Liver (tissue), 8 donors: ENCODE measurements at regions not wholly inside any gene's neighbourhood (a gene's known extent, or its start where the extent isn't known, plus 50 kb on each side); places are given as distances from the start of the nearest gene placed in this dataset.

Source experiments
- DNase-seq: peaks from one replicate; pipeline ENCODE4 v3.0.0-alpha.2; 2017; ENCODE audit warnings: low spot score
- H3K27ac ChIP-seq, 2 donors: one replicate each; pipeline ENCODE4 v1.7.0; 2013; ENCODE audit warnings: inconsistent platforms in 2 of 2, low read length in 2 of 2, control low read depth in 1 of 2, low read depth in 1 of 2, mild to moderate bottlenecking in 1 of 2
- H3K27me3 ChIP-seq, 4 donors: one replicate each; pipeline versions ENCODE4 v1.6.1 to v1.7.0; 2013; ENCODE audit warnings: low read length in 3 of 4, inconsistent platforms in 1 of 4, mild to moderate bottlenecking in 1 of 4, moderate library complexity in 1 of 4; ENCODE audit not compliant: control insufficient read depth in 4 of 4, insufficient read depth in 4 of 4
- H3K36me3 ChIP-seq, 4 donors: one replicate each; pipeline versions ENCODE4 v1.6.1 to v1.7.0; 2013; ENCODE audit warnings: low read length in 3 of 4, mild to moderate bottlenecking in 3 of 4, low read depth in 1 of 4, moderate library complexity in 1 of 4; ENCODE audit not compliant: control insufficient read depth in 4 of 4, insufficient read depth in 3 of 4
- H3K4me1 ChIP-seq, 4 donors: one replicate each; pipeline versions ENCODE4 v1.6.1 to v1.7.0; 2013; ENCODE audit warnings: low read length in 3 of 4, mild to moderate bottlenecking in 3 of 4, moderate library complexity in 1 of 4; ENCODE audit not compliant: control insufficient read depth in 4 of 4, insufficient read depth in 4 of 4
- H3K4me3 ChIP-seq, 3 donors: one replicate each; pipeline versions ENCODE4 v1.6.1 to v1.7.0; 2013; ENCODE audit warnings: low read length in 3 of 3, control low read depth in 1 of 3, low read depth in 1 of 3, mild to moderate bottlenecking in 1 of 3
- H3K9ac ChIP-seq, 2 donors: one replicate each; pipeline ENCODE4 v1.7.0; 2013; ENCODE audit warnings: low read length in 2 of 2, mild to moderate bottlenecking in 2 of 2, moderate library complexity in 2 of 2, control low read depth in 1 of 2, low read depth in 1 of 2
- H3K9me3 ChIP-seq, 4 donors: one replicate each; pipeline versions ENCODE4 v1.6.1 to v1.7.0; 2013; ENCODE audit warnings: low read length in 3 of 4; ENCODE audit not compliant: control insufficient read depth in 4 of 4
- CTCF ChIP-seq: fragments of 150-350 bp; IDR thresholded peaks from 2 replicates; pipeline ENCODE4 v1.5.1; 2017; ENCODE audit warnings: improper control_type of control experiment, low read depth, low read length; ENCODE audit not compliant: missing input control
- EGR1 ChIP-seq, 2 donors: IDR thresholded peaks; 2 replicates each; pipeline ENCODE4 v1.6.1; 2016 to 2018; ENCODE audit warnings: antibody characterized with exemption in 2 of 2, low read depth in 2 of 2
- FOXA1 ChIP-seq: IDR thresholded peaks from 2 replicates; pipeline ENCODE4 v1.6.1; 2016; ENCODE audit warnings: antibody characterized with exemption
- FOXA2 ChIP-seq: IDR thresholded peaks from 2 replicates; pipeline ENCODE4 v1.6.1; 2016; ENCODE audit warnings: antibody characterized with exemption
- GABPA ChIP-seq, 2 donors: IDR thresholded peaks in 1 of 2; conservative IDR thresholded peaks in 1 of 2; 2 replicates each; pipeline ENCODE4 v1.6.1; 2016; ENCODE audit warnings: antibody characterized with exemption in 2 of 2, mild to moderate bottlenecking in 1 of 2, moderate library complexity in 1 of 2
- HNF4A ChIP-seq, 2 donors: conservative IDR thresholded peaks; 2 replicates each; pipeline ENCODE4 v1.6.1; 2016; ENCODE audit warnings: antibody characterized with exemption in 2 of 2, mild to moderate bottlenecking in 2 of 2
- JUND ChIP-seq, 2 donors: IDR thresholded peaks; 2 replicates each; pipeline ENCODE4 v1.6.1; 2016; ENCODE audit warnings: antibody characterized with exemption in 2 of 2
- MAX ChIP-seq: IDR thresholded peaks from 2 replicates; pipeline ENCODE4 v1.6.1; 2016; ENCODE audit warnings: antibody characterized with exemption
- NR2F2 ChIP-seq: IDR thresholded peaks from 2 replicates; pipeline ENCODE4 v1.6.1; 2016; ENCODE audit warnings: antibody characterized with exemption
- RAD21 ChIP-seq, 2 donors: IDR thresholded peaks; 2 replicates each; pipeline ENCODE4 v1.6.1; 2016; ENCODE audit warnings: antibody characterized with exemption in 2 of 2, mild to moderate bottlenecking in 2 of 2
- REST ChIP-seq: IDR thresholded peaks from 2 replicates; pipeline ENCODE4 v1.6.1; 2016; ENCODE audit warnings: antibody characterized with exemption, mild to moderate bottlenecking
- RXRA ChIP-seq, 2 donors: IDR thresholded peaks; 2 replicates each; pipeline ENCODE4 v1.6.1; 2017 to 2018; ENCODE audit warnings: antibody characterized with exemption in 2 of 2, mild to moderate bottlenecking in 1 of 2
- SP1 ChIP-seq: IDR thresholded peaks from 2 replicates; pipeline ENCODE4 v1.6.1; 2018; ENCODE audit warnings: antibody characterized with exemption, mild to moderate bottlenecking
- TAF1 ChIP-seq: conservative IDR thresholded peaks from 2 replicates; pipeline ENCODE4 v1.6.1; 2016; ENCODE audit warnings: antibody characterized with exemption, mild to moderate bottlenecking
- YY1 ChIP-seq: IDR thresholded peaks from 2 replicates; pipeline ENCODE4 v1.6.1; 2016; ENCODE audit warnings: antibody characterized with exemption, mild to moderate bottlenecking
- WGBS: extraction: QIAGEN DNeasy Blood & Tissue Kit; methylation state at CpG from one replicate; pipeline ENCODE4 v1.1.7; 2013; 5-methylcytosine and 5-hydroxymethylcytosine counted together
- donor health status: healthy.
- donor health status: healthy.
- donor health status: healthy.
- donor health status: healthy.
- donor health status: healthy.

GRCh38 chr2:236916651-236917050 is 169.0 kb upstream of the COPS8 start:
- H3K36me3 ChIP-seq: no peaks in the 10 kb centered on the region
- 90% methylated on average over 4 of the region's 4 CpGs for WGBS
- H3K27me3 ChIP-seq: no peaks in the 10 kb centered on the region
- no peaks in the 10 kb centered on the region for H3K9me3 ChIP-seq
- H3K4me1 ChIP-seq: no peaks in the 10 kb centered on the region
- no peak overlapping the region for H3K9ac ChIP-seq
- no peak for DNase-seq
- H3K27ac ChIP-seq: no peak overlapping the region
- no peak for TF ChIP-seq CTCF
- TF ChIP-seq TAF1: no peak
- no peak for TF ChIP-seq GABPA (IDR thresholded peaks at IDR 0.05 in 1 of 2, conservative IDR thresholded peaks at IDR 0.05 in 1 of 2)
- no peak for TF ChIP-seq EGR1 (IDR thresholded peaks at IDR 0.05; ENCODE audit: low read depth in 2 of 2)
- no peak for TF ChIP-seq RAD21 (IDR thresholded peaks at IDR 0.05)
- no peak for TF ChIP-seq FOXA1
- no peak for TF ChIP-seq JUND (IDR thresholded peaks at IDR 0.05)
- no peak for TF ChIP-seq RXRA (IDR thresholded peaks at IDR 0.05)
- no peak for TF ChIP-seq YY1
- TF ChIP-seq FOXA2: no peak
- no peak for TF ChIP-seq MAX
- TF ChIP-seq HNF4A (conservative IDR thresholded peaks at IDR 0.05): no peak
- no peak overlapping the region for H3K4me3 ChIP-seq

GRCh38 chr2:236917164-236917563 is 168.5 kb upstream of the COPS8 start:
- no peaks in the 10 kb centered on the region for H3K4me1 ChIP-seq
- WGBS: 92% methylated on average over 3 of the region's 3 CpGs
- H3K9me3 ChIP-seq: no peaks in the 10 kb centered on the region
- DNase-seq: no peak
- no peaks in the 10 kb centered on the region for H3K36me3 ChIP-seq
- no peak overlapping the region for H3K27ac ChIP-seq
- no peak for TF ChIP-seq SP1
- H3K4me3 ChIP-seq: no peak overlapping the region
- H3K9ac ChIP-seq: no peak overlapping the region
- no peaks in the 10 kb centered on the region for H3K27me3 ChIP-seq

- no peak overlapping the region for H3K9ac ChIP-seq
- no peaks in the 10 kb centered on the region for H3K4me1 ChIP-seq
- no peaks in the 10 kb centered on the region for H3K36me3 ChIP-seq
- H3K27ac ChIP-seq: no peak overlapping the region
- TF ChIP-seq NR2F2 (peak; percentile 57), TAF1 (no peak), FOXA1 (no peak), RAD21 (IDR thresholded peaks at IDR 0.05) (peak in 1 of 2 donors; percentile 10), FOXA2 (no peak), REST (no peak)
- no peak overlapping the region for H3K4me3 ChIP-seq
- no peaks in the 10 kb centered on the region for H3K9me3 ChIP-seq
- no peaks in the 10 kb centered on the region for H3K27me3 ChIP-seq
- 55% methylated on average over 9 of the region's 9 CpGs for WGBS
- DNase-seq: no peak
Observed at GRCh38 chr2:236918545-236918944, 167.1 kb upstream of the COPS8 start.
